ENCODE measurements at regions not wholly inside any gene's neighbourhood (a gene's known extent, or its start where the extent isn't known, plus 50 kb on each side); places are given as distances from the start of the nearest gene placed in this dataset.

GRCh38 chr10:108254089-108254488 lies 1089.6 kb upstream of the SORCS1 start:
- no peak for TF ChIP-seq Cebpa-rat (IDR thresholded peaks at IDR 0.05)
- no peak overlapping the region for H3K27ac ChIP-seq
- no peaks in the 10 kb centered on the region for H3K27me3 ChIP-seq
- no peaks in the 10 kb centered on the region for H4K20me1 ChIP-seq
- H3K9me3 ChIP-seq (replicated peaks in 1 of 11) = peaks cover 0 to 8% (median 0%) of the 10 kb centered on the region in 11 experiments; a peak in 4 of 22 replicates
- H3K36me3 ChIP-seq = no peaks in the 10 kb centered on the region
- no peak overlapping the region for H3K4me2 ChIP-seq
- H3K9ac ChIP-seq = no peak overlapping the region
- H3K4me1 ChIP-seq = peaks cover 0 to 6% (median 0%) of the 10 kb centered on the region in 10 experiments; a peak in 2 of 20 replicates
- H3K4me3 ChIP-seq = no peak overlapping the region

- Histone ChIP-seq H3K27me3 (no peaks in the 10 kb centered on the region), H3K36me3 (no peaks in the 10 kb centered on the region), H3K27ac (no peak overlapping the region), H3K4me2 (no peak overlapping the region), H3K9ac (no peak overlapping the region), H3K4me3 (no peak overlapping the region), H4K20me1 (no peaks in the 10 kb centered on the region), H3K9me3 (replicated peaks in 1 of 11) (peaks cover 0 to 8% (median 0%) of the 10 kb centered on the region in 11 experiments; a peak in 4 of 22 replicates), H3K4me1 (peaks cover 0 to 6% (median 0%) of the 10 kb centered on the region in 10 experiments; a peak in 2 of 20 replicates)
- TF ChIP-seq Cebpa-rat (IDR thresholded peaks at IDR 0.05) = no peak
These were observed 1088.3 kb upstream of the SORCS1 start for GRCh38 chr10:108252771-108253170.

- peaks cover 0 to 8% (median 0%) of the 10 kb centered on the region in 11 experiments; a peak in 4 of 22 replicates for H3K9me3 ChIP-seq (replicated peaks in 1 of 11)
- H3K36me3 ChIP-seq = no peaks in the 10 kb centered on the region
- H3K4me3 ChIP-seq = no peak overlapping the region
- H3K27me3 ChIP-seq = no peaks in the 10 kb centered on the region
- peaks cover 0 to 6% (median 0%) of the 10 kb centered on the region in 10 experiments; a peak in 2 of 20 replicates for H3K4me1 ChIP-seq
- H3K27ac ChIP-seq = no peak overlapping the region
- H4K20me1 ChIP-seq = no peaks in the 10 kb centered on the region
- TF ChIP-seq Cebpa-rat (IDR thresholded peaks at IDR 0.05) = no peak
- no peak overlapping the region for H3K9ac ChIP-seq
- 0 out of 22 replicates have a peak overlapping the region, but pooled peaks of 1 of the 11 experiments have one; percentile 12 for H3K4me2 ChIP-seq
These were observed 1086.6 kb upstream of the SORCS1 start for GRCh38 chr10:108250936-108251620.

- H3K27ac ChIP-seq = no peak overlapping the region
- peaks cover 1 to 18% (median 11%) of the 10 kb centered on the region in 11 experiments; a peak in 21 of 22 replicates for H3K9me3 ChIP-seq (replicated peaks in 1 of 11)
- no peak overlapping the region for H3K4me2 ChIP-seq
- H3K27me3 ChIP-seq = no peaks in the 10 kb centered on the region
- no peaks in the 10 kb centered on the region for H4K20me1 ChIP-seq
- no peaks in the 10 kb centered on the region for H3K36me3 ChIP-seq
- H3K4me1 ChIP-seq = peaks cover 0 to 6% (median 0%) of the 10 kb centered on the region in 10 experiments; a peak in 2 of 20 replicates
- no peak overlapping the region for H3K9ac ChIP-seq
- no peak overlapping the region for H3K4me3 ChIP-seq
- TF ChIP-seq Cebpa-rat (IDR thresholded peaks at IDR 0.05) = no peak
These were observed 1085.4 kb upstream of the SORCS1 start for GRCh38 chr10:108249940-108250339.

- Histone ChIP-seq H3K4me3 (no peak overlapping the region), H4K20me1 (no peaks in the 10 kb centered on the region), H3K9me3 (replicated peaks in 1 of 11) (peaks cover 22 to 34% (median 27%) of the 10 kb centered on the region in 11 experiments), H3K36me3 (no peaks in the 10 kb centered on the region), H3K27ac (no peak overlapping the region), H3K4me2 (no peak overlapping the region), H3K9ac (no peak overlapping the region), H3K4me1 (no peaks in the 10 kb centered on the region), H3K27me3 (no peaks in the 10 kb centered on the region)
- TF ChIP-seq Cebpa-rat (IDR thresholded peaks at IDR 0.05) = no peak
These were observed 1080.1 kb upstream of the SORCS1 start for GRCh38 chr10:108244443-108245228.

GRCh38 chr10:108241166-108241565 lies 1076.7 kb upstream of the SORCS1 start:
- Histone ChIP-seq H3K4me2 (no peak overlapping the region), H3K9me3 (replicated peaks in 1 of 11) (peaks cover 22 to 32% (median 27%) of the 10 kb centered on the region in 11 experiments), H3K9ac (no peak overlapping the region), H3K4me1 (no peaks in the 10 kb centered on the region), H3K36me3 (no peaks in the 10 kb centered on the region), H3K27ac (no peak overlapping the region), H3K27me3 (no peaks in the 10 kb centered on the region), H4K20me1 (no peaks in the 10 kb centered on the region), H3K4me3 (no peak overlapping the region)
- no peak for TF ChIP-seq Cebpa-rat (IDR thresholded peaks at IDR 0.05)

GRCh38 chr10:108238261-108238660 lies 1073.8 kb upstream of the SORCS1 start:
- no peak for TF ChIP-seq Cebpa-rat (IDR thresholded peaks at IDR 0.05)
- no peaks in the 10 kb centered on the region for H3K27me3 ChIP-seq
- no peak overlapping the region for H3K9ac ChIP-seq
- H3K36me3 ChIP-seq = no peaks in the 10 kb centered on the region
- H3K4me2 ChIP-seq = no peak overlapping the region
- no peaks in the 10 kb centered on the region for H3K4me1 ChIP-seq
- no peak overlapping the region for H3K27ac ChIP-seq
- H3K9me3 ChIP-seq (replicated peaks in 1 of 11) = peaks cover 2 to 4% (median 3%) of the 10 kb centered on the region in 11 experiments; a peak in 21 of 22 replicates
- H4K20me1 ChIP-seq = no peaks in the 10 kb centered on the region
- H3K4me3 ChIP-seq = no peak overlapping the region

- no peaks in the 10 kb centered on the region for H3K36me3 ChIP-seq
- no peak for TF ChIP-seq Cebpa-rat (IDR thresholded peaks at IDR 0.05)
- no peak overlapping the region for H3K27ac ChIP-seq
- H3K27me3 ChIP-seq = no peaks in the 10 kb centered on the region
- no peak overlapping the region for H3K4me3 ChIP-seq
- no peaks in the 10 kb centered on the region for H3K9me3 ChIP-seq (replicated peaks in 1 of 11)
- H3K4me1 ChIP-seq = no peaks in the 10 kb centered on the region
- H3K4me2 ChIP-seq = no peak overlapping the region
- no peak overlapping the region for H3K9ac ChIP-seq
- no peaks in the 10 kb centered on the region for H4K20me1 ChIP-seq
These were observed 1066.1 kb upstream of the SORCS1 start for GRCh38 chr10:108230478-108231170.

GRCh38 chr10:108208732-108209131 lies 1044.2 kb upstream of the SORCS1 start:
- Histone ChIP-seq H3K9ac (no peak overlapping the region), H3K4me2 (no peak overlapping the region), H3K27me3 (no peaks in the 10 kb centered on the region), H3K4me1 (no peaks in the 10 kb centered on the region), H3K9me3 (replicated peaks in 1 of 11) (no peaks in the 10 kb centered on the region), H4K20me1 (no peaks in the 10 kb centered on the region), H3K36me3 (no peaks in the 10 kb centered on the region), H3K27ac (no peak overlapping the region), H3K4me3 (no peak overlapping the region)
- TF ChIP-seq Cebpa-rat (IDR thresholded peaks at IDR 0.05) = no peak

Measured in BLaER1 treated with 17β-estradiol and CSF1 and Interleukin-3, amounts not matched to agents 10 nM and 100 nM (cell line).